HFFc6 (cell line): ENCODE measurements at regions not wholly inside any gene's neighbourhood (a gene's known extent, or its start where the extent isn't known, plus 50 kb on each side); places are given as distances from the start of the nearest gene placed in this dataset.

Experiments used
- DNase-seq: peaks from one replicate; pipeline ENCODE4 v3.0.0-alpha.2; 2018
- H3K27ac Mint-ChIP-seq: 2 replicates; pipeline ENCODE4 v1.8.0; 2020; ENCODE audit warnings: mild to moderate bottlenecking, mixed read lengths
- H3K27me3 Mint-ChIP-seq: 2 replicates; pipeline ENCODE4 v1.8.0; 2021; ENCODE audit warnings: mild to moderate bottlenecking, moderate library complexity, mixed read lengths; ENCODE audit not compliant: insufficient read depth
- H3K36me3 Mint-ChIP-seq: 2 replicates; pipeline ENCODE4 v1.8.0; 2021; ENCODE audit warnings: low read depth, mixed read lengths
- H3K4me1 Mint-ChIP-seq: 2 replicates; pipeline ENCODE4 v1.8.0; 2020; ENCODE audit warnings: low read depth, mixed read lengths
- H3K4me3 Mint-ChIP-seq: 2 replicates; pipeline ENCODE4 v1.8.0; 2020; ENCODE audit warnings: mild to moderate bottlenecking, moderate library complexity, mixed read lengths
- H3K9me3 Mint-ChIP-seq: 2 replicates; pipeline ENCODE4 v1.8.0; 2020; ENCODE audit warnings: mild to moderate bottlenecking, mixed read lengths
- TF ChIP-seq, protein P1 (sequence below): fragments of 200-600 bp; sonication (generic); IDR thresholded peaks from 2 replicates; pipeline ENCODE4 v1.5.0; 2021; ENCODE audit warnings: antibody characterized with exemption, mild to moderate bottlenecking

DNA sequence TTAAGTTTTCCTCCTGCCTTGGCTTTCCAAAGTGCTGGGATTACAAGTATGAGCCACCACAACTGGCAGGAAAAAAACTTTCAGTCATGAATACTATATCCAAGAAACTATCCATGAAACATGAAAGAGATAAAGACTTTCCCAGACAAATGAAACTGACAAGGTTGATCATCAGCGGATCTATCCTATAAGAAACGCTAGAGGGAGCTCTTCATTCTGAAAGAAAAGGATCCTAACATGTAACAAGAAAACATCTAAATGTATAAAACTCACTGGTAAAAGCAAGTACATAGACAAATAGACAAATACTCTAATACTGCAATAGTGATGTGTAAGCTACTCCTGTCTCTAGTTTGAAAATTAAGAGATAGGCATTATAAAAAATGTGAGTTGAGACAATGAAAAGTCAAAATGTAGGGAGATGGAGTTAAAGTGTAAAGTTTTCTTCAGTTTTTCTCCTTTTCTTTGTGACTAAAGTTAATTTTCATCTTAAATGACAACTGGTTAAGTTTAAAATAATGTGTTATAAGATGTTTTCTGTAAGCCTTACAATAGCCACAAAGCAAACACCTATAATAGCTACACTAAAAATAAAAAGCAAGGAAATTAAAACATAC lies 79.6 kb upstream of the TEKT1 start:
- Mint-ChIP-seq H3K27me3 (peaks cover 13% of the 10 kb centered on the region), H3K9me3 (no peaks in the 10 kb centered on the region), H3K4me1 (peaks cover 25% of the 10 kb centered on the region; the same call in 1 of the 2 replicates), H3K36me3 (no peaks in the 10 kb centered on the region), H3K4me3 (no peak overlapping the region), H3K27ac (no peak overlapping the region)
- TF ChIP-seq, protein P1, sequence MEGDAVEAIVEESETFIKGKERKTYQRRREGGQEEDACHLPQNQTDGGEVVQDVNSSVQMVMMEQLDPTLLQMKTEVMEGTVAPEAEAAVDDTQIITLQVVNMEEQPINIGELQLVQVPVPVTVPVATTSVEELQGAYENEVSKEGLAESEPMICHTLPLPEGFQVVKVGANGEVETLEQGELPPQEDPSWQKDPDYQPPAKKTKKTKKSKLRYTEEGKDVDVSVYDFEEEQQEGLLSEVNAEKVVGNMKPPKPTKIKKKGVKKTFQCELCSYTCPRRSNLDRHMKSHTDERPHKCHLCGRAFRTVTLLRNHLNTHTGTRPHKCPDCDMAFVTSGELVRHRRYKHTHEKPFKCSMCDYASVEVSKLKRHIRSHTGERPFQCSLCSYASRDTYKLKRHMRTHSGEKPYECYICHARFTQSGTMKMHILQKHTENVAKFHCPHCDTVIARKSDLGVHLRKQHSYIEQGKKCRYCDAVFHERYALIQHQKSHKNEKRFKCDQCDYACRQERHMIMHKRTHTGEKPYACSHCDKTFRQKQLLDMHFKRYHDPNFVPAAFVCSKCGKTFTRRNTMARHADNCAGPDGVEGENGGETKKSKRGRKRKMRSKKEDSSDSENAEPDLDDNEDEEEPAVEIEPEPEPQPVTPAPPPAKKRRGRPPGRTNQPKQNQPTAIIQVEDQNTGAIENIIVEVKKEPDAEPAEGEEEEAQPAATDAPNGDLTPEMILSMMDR = peak; percentile 88
- DNase-seq = peak; percentile 50

DNA sequence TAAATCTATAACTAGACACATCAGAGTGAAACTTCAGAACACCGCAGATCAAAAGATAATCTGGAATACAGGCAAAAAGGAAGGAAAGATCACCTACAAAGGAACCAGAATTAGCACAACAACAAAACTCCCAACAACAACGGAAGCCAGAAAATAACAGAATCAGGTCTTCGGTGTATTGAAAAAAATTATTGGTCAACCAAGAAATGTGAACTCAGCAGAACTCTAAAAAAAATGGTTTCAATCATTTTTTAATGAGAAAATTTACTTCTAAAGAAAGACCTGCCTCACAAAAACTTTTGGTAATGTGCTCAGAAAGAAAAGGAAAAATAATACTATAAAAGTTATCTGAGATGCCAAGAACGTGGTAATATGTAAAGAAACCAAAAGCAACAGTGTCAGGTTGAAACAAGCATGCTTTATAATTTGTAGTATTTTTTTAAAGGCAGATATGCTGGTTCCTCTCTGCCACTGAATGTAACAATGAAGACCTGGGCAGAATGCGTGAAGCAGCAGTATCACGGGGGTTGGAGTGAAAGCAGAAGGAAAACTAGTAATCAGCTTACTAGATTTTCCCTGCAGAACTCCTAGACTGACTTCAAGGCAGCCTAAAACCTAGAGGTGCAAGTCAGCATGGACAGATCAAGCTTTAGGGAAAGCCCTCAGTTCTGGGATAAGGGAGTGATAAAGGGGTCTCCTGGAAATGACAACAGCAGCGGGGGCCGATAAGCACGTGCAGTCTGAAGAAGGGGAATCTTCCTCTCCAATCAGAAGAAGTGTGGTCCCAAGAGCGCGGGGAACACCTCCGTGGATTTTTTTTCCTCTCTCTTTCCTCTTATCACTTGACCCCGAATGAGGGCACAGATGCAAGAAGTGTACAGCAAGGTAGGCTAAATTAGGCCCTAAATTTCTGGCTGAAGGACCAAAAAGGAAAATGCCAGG lies 80.9 kb upstream of the TEKT1 start:
- DNase-seq = no peak
- Mint-ChIP-seq H3K9me3 (no peaks in the 10 kb centered on the region), H3K27ac (no peak overlapping the region), H3K4me1 (peaks cover 25% of the 10 kb centered on the region; the same call in 1 of the 2 replicates), H3K27me3 (peaks cover 13% of the 10 kb centered on the region), H3K4me3 (peak overlapping the region; percentile 33; the same call in 1 of the 2 replicates), H3K36me3 (no peaks in the 10 kb centered on the region)
- TF ChIP-seq, protein P1 = no peak

DNA sequence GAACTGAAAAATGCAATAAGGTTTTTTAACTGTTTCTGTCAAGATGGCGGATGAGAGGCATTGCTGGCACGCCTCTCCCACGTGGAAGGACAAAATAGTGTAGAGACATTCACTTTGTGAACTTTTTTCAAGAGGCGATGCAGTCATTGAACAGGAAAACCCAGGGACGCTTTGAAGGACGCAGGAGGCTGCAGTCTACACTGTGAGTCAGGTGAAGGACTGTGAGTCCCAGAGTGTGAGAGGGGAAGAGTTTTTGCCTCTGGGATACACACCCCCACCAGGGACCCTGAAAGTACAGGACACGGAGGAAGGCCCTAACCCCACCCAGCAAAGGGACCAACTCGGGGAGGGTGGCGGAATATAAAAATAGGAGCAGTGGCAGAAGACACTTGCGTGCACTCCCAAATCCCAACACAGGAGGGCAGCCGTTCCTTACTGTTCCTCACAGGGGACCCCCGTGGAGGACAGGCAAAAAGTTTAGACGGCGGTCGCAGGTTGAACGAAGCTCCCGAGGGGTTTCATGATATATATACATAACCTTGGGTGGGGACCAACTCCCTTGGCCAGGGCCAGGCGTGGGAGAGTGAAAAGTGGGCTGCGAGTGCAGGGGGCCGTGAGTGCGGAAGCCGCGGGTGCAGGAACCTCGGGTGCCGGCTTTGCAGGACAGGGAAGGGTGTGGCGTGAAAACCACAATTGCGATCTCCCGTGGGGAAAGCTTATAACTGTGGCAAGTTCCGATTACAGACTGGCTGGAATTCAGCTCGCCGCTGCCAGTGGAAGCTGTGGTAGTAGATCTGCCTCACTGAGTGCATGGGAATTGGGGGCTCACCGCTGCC lies 82.0 kb upstream of the ALOX12 start:
- Mint-ChIP-seq H3K36me3 (no peaks in the 10 kb centered on the region), H3K27ac (no peak overlapping the region), H3K9me3 (no peaks in the 10 kb centered on the region), H3K27me3 (peaks cover 11% of the 10 kb centered on the region), H3K4me3 (peak overlapping the region; percentile 41; the same call in 1 of the 2 replicates), H3K4me1 (peaks cover 25% of the 10 kb centered on the region; the same call in 1 of the 2 replicates)
- TF ChIP-seq, protein P1 = peak; percentile 87
- peak; percentile 3 for DNase-seq

DNA sequence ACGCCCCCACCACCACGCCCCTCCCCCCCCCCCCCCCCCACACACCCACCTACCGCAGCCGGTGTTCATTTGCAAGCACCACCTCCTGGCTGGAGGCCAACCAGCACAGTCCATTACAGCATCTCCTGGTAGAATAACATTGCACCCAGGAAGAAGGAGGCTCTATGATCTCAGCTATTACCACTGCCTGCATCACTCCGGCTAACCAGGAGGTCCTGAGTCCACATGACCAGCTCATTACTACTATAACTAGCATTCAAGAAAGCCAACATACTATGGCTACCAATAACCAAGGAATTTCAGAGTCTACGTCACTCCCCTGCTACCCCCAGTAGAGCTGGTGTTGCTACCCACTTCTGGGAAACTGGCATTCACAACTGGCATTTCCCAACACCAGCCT lies 81.1 kb upstream of the ALOX12 start:
- no peaks in the 10 kb centered on the region for H3K9me3 Mint-ChIP-seq
- no peak for DNase-seq
- H3K36me3 Mint-ChIP-seq = no peaks in the 10 kb centered on the region
- no peak overlapping the region for H3K27ac Mint-ChIP-seq
- no peak overlapping the region for H3K4me3 Mint-ChIP-seq
- TF ChIP-seq, protein P1 = no peak
- peaks cover 25% of the 10 kb centered on the region; the same call in 1 of the 2 replicates for H3K4me1 Mint-ChIP-seq
- peaks cover 11% of the 10 kb centered on the region for H3K27me3 Mint-ChIP-seq

DNA sequence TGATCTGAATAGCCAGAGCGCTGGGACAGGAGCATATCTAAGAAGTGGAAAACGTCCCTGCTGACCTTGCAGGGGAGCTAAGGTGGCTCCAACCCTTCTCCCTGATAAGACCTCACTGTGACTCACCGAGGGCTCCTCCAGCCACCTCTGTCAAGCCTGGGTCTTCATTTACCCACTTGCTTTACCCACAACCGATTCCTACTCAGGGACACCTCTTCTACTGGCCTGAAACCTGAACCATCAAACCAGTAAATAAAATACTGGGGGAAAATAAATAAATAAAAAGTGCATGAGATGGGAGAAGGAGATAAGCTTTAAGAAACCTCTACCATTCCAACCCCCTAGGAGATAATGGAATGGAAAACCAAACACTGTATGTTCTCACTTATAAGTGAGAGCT lies 80.2 kb upstream of the ALOX12 start:
- H3K36me3 Mint-ChIP-seq = no peaks in the 10 kb centered on the region
- no peaks in the 10 kb centered on the region for H3K9me3 Mint-ChIP-seq
- H3K27ac Mint-ChIP-seq = no peak overlapping the region
- no peak overlapping the region for H3K4me3 Mint-ChIP-seq
- peaks cover 11% of the 10 kb centered on the region for H3K27me3 Mint-ChIP-seq
- DNase-seq = no peak
- peaks cover 25% of the 10 kb centered on the region; the same call in 1 of the 2 replicates for H3K4me1 Mint-ChIP-seq
- TF ChIP-seq, protein P1 = no peak
